ENCODE measurements at regions not wholly inside any gene's neighbourhood (a gene's known extent, or its start where the extent isn't known, plus 50 kb on each side); places are given as distances from the start of the nearest gene placed in this dataset.

DNA sequence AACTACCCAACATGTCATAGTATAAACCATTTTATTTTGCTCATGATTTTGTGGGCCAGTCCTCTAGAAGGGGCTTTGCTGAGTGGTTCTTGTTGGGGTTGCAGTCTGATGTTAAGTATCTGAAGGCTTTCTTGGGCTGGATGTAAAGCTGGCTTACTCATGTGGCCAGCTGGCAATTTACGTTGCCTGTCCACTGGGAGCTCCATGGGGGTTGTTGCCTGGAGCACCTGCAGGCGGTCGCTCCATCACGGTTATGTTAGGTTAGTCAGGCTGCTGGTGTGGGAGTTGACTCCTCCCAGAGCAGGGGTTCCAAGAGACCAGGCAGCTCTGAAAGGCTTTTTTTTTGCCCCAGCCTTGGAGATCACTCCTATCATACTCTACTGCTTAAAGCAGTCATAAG is 98.1 kb downstream of the NR1D2 start:
- Histone ChIP-seq H3K27me3 (no peaks in the 10 kb centered on the region), H3K4me3 (no peak overlapping the region), H3K36me3 (ENCODE audit: low read depth, missing control alignments) (no peaks in the 10 kb centered on the region), H3K9me3 (no peaks in the 10 kb centered on the region), H3K4me1 (peaks cover 8% of the 10 kb centered on the region), H3K27ac (peak overlapping the region; percentile 29 to 74)
- 69 to 82% methylated on average over 3 to 4 of the region's 4 CpGs for WGBS, 2 donors
- no peak for TF ChIP-seq POLR2A (IDR thresholded peaks at IDR 0.05)
- TF ChIP-seq CTCF (IDR thresholded peaks at IDR 0.05): no peak
- intact Hi-C loops (cut with DNase I; ENCODE audit: low total_unique reads): no loop called here
- no peak for DNase-seq

DNA sequence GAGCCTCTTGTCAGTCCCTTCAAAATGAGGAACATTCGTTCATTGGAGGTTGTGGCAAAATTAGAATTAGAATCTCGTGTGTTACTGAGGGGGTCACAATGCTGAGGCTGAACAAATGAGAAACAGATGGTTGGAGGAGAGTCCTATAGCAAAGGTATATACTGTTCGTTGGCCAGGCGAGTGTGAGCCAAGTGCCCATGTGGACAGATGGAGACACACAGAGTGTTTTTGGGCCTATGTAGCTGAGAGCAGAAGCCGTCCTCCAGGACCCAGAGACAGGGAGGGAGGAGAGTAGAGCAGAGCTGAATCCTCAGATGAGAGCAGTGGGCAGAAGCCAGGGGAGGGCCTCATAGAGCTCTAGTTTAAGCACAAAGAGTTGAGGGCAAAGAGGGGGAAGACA is 98.9 kb downstream of the NR1D2 start:
- intact Hi-C loops (cut with DNase I; ENCODE audit: low total_unique reads): no loop called here
- H3K4me1 ChIP-seq: peaks cover 8% of the 10 kb centered on the region
- H3K36me3 ChIP-seq (ENCODE audit: low read depth, missing control alignments): no peaks in the 10 kb centered on the region
- no peak for DNase-seq
- H3K27me3 ChIP-seq: no peaks in the 10 kb centered on the region
- no peaks in the 10 kb centered on the region for H3K9me3 ChIP-seq
- TF ChIP-seq CTCF (IDR thresholded peaks at IDR 0.05): no peak
- no peak for TF ChIP-seq POLR2A (IDR thresholded peaks at IDR 0.05)
- WGBS, 2 donors: 89 to 94% methylated on average over 5 of the region's 5 CpGs
- no peak overlapping the region for H3K27ac ChIP-seq
- H3K4me3 ChIP-seq: no peak overlapping the region

- Histone ChIP-seq H3K27ac (no peak overlapping the region), H3K27me3 (no peaks in the 10 kb centered on the region), H3K9me3 (no peaks in the 10 kb centered on the region), H3K4me3 (no peak overlapping the region), H3K4me1 (peaks cover 8% of the 10 kb centered on the region), H3K36me3 (ENCODE audit: low read depth, missing control alignments) (no peaks in the 10 kb centered on the region)
- intact Hi-C loops (cut with DNase I; ENCODE audit: low total_unique reads): no loop called here
- TF ChIP-seq CTCF (IDR thresholded peaks at IDR 0.05): no peak
- no peak for TF ChIP-seq POLR2A (IDR thresholded peaks at IDR 0.05)
- no peak for DNase-seq
Measured at GRCh38 chr3:24046214-24046613, 101.1 kb downstream of the NR1D2 start.

DNA sequence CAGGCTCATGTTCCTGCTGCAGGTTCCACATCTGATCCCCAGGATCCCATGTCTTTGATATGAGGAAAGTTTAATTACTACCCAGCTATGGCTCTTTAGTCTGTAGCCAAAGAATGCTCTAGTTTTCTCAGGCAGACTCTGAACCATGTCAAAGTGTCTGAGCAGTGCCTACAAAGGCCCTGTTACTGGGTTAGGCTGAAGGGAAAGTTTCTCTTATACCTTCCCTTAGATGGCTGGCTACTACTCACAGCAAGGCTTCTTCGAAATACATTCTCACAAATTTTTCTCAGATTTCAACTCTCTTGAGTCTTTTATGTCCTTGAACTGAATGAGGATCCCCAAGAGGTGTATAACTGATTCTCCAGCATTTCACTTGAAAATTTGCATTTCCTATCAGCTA is 102.4 kb downstream of the NR1D2 start:
- Histone ChIP-seq H3K36me3 (ENCODE audit: low read depth, missing control alignments) (no peaks in the 10 kb centered on the region), H3K4me3 (no peak overlapping the region), H3K27ac (peak overlapping the region in 1 of 2 donors; percentile 21), H3K4me1 (peaks cover 5% of the 10 kb centered on the region), H3K27me3 (no peaks in the 10 kb centered on the region), H3K9me3 (no peaks in the 10 kb centered on the region)
- WGBS, 2 donors: 0% methylated on average over 1 of the region's 1 CpG; no CpG with 5 or more reads in 1 of the 2 donors
- no peak for DNase-seq
- TF ChIP-seq CTCF (IDR thresholded peaks at IDR 0.05) (no peak), POLR2A (IDR thresholded peaks at IDR 0.05) (no peak)
- intact Hi-C loops (cut with DNase I; ENCODE audit: low total_unique reads): no loop called here

GRCh38 chr3:24048843-24049242 is 103.8 kb downstream of the NR1D2 start:
- no peak for DNase-seq
- no peak overlapping the region for H3K4me3 ChIP-seq
- no peaks in the 10 kb centered on the region for H3K36me3 ChIP-seq (ENCODE audit: low read depth, missing control alignments)
- intact Hi-C loops (cut with DNase I; ENCODE audit: low total_unique reads): no loop called here
- H3K27ac ChIP-seq: no peak overlapping the region
- H3K4me1 ChIP-seq: no peaks in the 10 kb centered on the region
- WGBS, 2 donors: 42 to 53% methylated on average over 1 of the region's 1 CpG
- H3K9me3 ChIP-seq: no peaks in the 10 kb centered on the region
- H3K27me3 ChIP-seq: no peaks in the 10 kb centered on the region
- no peak for TF ChIP-seq CTCF (IDR thresholded peaks at IDR 0.05)
- TF ChIP-seq POLR2A (IDR thresholded peaks at IDR 0.05): no peak
